Epithelial cell of esophagus (primary cell): ENCODE measurements at regions not wholly inside any gene's neighbourhood (a gene's known extent, or its start where the extent isn't known, plus 50 kb on each side); places are given as distances from the start of the nearest gene placed in this dataset.

Experiments used
- DNase-seq: peaks from one replicate; pipeline ENCODE4 v3.0.0; 2010; ENCODE audit warnings: low read depth
- H3K4me3 ChIP-seq: 2 replicates; pipeline ENCODE4 v1.5.1; 2011; ENCODE audit warnings: mild to moderate bottlenecking, low read length, control low read depth
- TF ChIP-seq, protein P1 (sequence below): IDR thresholded peaks from 2 replicates; pipeline ENCODE4 v1.5.1; 2011; ENCODE audit warnings: low read depth, mild to moderate bottlenecking, low read length, control low read depth, inconsistent platforms; ENCODE audit not compliant: insufficient read depth; ENCODE audit errors: missing control alignments

DNA sequence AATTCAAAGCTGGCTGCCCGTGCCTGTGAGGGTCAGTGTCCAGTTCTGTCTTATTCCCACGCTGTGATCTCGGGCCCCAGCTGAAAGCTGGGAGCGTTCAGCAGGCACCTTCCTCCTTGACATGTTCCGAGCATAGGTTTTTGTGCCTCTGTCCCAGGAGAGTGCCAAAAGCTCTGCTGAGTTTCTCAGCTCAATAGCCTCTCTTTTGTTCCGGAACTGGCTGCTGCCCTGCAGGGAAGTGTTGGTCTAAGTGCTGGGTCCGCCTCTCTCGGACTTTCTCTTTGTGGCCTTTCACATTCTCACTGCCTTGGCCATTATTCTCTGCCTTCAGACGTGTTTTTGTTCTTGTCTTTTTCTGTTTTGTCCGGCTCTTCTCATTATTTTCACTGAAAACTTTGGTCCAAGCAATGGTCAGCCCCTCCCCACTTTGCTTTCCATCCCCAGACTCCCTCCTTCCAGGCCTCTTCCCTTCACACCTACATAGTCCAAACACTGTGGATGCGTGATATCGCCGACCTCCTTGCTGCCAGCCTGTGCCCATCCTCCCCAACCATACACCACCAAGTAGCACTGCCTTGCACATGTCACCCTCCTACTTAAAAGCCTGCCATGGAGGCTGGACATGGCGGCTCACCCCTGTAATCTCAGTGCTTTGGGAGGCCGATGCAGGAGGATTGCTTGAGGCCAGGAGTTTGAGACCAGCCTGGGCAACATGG is 233.8 kb downstream of the RHOU start:
- no peak overlapping the region for H3K4me3 ChIP-seq

DNA sequence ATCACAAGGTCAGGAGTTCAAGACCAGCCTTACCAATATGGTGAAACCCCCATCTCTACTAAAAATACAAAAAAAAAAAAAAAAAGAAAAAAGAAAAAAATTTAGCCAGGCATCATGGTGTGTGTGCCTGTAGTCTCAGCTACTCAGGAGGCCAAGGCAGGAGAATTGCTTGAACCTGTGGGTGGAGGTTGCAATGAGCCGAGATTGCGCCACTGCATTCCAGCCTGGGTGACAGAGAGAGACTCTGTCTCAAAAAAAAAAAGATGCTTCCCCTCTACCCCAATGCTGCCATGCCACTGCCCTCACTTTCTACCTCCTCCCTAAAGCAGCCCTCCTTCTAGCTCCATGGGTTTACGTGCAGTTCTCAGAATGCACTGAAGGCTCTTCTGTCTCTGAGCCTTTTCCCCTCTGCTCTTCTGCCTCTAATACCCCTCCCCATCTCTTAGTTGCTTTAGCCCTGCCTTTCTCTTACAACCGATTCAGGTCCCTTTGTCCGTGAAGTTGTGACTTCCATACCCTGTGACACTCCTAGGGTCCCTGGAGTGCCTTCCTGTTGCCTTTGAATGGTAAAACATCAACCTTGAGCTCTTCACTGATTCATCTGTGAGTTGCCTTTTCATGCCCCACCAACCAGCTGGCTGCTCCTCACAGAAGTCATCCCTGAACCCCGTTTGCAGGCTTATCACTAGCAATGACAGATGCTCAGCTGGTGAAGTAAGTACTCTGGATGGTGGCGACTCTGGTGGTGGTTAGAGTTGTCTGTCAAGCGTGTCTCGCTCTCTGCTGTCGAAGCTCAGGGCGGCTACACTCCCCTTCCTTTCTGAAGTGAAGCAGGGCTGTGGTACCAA is 234.9 kb downstream of the RHOU start:
- no peak for DNase-seq
- TF ChIP-seq, protein P1, sequence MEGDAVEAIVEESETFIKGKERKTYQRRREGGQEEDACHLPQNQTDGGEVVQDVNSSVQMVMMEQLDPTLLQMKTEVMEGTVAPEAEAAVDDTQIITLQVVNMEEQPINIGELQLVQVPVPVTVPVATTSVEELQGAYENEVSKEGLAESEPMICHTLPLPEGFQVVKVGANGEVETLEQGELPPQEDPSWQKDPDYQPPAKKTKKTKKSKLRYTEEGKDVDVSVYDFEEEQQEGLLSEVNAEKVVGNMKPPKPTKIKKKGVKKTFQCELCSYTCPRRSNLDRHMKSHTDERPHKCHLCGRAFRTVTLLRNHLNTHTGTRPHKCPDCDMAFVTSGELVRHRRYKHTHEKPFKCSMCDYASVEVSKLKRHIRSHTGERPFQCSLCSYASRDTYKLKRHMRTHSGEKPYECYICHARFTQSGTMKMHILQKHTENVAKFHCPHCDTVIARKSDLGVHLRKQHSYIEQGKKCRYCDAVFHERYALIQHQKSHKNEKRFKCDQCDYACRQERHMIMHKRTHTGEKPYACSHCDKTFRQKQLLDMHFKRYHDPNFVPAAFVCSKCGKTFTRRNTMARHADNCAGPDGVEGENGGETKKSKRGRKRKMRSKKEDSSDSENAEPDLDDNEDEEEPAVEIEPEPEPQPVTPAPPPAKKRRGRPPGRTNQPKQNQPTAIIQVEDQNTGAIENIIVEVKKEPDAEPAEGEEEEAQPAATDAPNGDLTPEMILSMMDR = no peak
- no peak overlapping the region for H3K4me3 ChIP-seq

More for the DNA sequence above, 233.8 kb downstream of the RHOU start:
- no peak for DNase-seq
- TF ChIP-seq, protein P1 = no peak

DNA sequence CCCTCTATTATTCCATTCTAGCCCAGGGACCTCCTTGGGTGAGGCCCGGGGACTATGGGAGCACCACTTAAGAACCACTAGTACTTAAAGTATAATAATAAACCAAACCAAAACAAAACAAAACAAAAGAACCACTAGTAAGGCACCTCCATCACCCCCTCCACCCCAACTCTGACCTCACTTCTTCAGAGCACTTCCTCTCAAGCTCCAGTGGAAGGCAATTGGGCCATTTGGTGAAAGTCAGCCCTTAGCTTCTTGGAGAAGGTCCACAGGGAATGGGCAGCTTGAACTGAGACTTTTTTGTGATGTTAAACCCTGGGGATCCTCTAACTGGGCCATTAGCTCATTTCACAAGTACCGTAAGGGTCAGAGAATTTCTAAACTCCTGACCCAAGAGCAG is 237.3 kb downstream of the RHOU start:
- DNase-seq = no peak
- H3K4me3 ChIP-seq = no peak overlapping the region
- TF ChIP-seq, protein P1 = no peak

DNA sequence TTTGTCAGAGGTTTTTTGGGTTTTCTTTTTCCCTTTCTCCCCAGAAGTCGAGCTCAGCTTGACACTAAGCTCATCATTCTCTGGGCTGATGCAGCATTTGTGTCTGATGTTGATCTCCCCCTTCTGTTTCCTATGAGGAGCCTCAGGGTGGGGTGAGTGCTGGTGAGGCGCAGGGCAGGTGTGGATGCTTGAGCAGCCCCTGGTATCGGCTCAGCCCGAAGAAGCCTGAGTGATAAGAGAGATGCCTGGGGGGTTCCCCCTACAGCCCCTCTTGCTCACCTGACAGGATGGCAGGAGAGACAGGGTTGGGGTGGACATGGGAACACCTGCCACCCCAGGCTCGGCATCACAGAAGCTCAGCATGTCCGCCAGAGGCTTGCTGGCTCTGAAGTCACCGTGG is 239.0 kb downstream of the RHOU start:
- no peak overlapping the region for H3K4me3 ChIP-seq
- no peak for DNase-seq
- TF ChIP-seq, protein P1 = no peak

DNA sequence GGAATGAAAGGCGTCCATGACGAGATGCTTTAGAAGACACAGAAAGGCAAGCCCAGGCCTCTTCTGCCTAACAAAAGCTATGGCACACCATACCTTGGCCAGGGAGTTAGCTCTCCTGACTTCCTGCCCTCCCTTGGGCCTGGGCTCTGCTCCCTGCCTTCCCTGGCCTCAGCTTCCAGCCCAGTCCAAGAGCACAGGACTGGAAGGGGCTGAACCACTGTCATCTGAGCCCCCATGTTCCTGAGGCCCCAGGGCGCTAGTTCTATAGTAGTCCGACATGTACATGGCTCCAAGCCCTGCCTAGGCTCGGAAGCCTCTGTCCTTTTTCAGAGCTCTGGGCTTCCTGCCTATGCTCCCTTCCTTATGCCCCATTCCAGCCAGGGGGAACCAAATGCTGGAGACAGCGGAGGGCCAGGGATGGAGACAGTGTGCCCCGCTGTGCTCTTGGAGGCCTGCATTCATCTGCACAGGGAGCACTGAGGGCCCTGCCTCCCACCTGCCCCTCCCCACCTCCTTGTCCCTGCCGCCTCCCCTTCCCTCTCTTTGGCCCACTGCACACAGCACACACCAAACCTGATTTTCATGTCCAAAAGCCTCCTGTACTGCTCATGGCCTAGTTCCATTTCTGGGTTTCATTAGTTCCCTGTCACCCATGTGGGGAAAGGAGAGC is 240.1 kb downstream of the RHOU start:
- TF ChIP-seq, protein P1 = no peak
- H3K4me3 ChIP-seq = no peak overlapping the region
- no peak for DNase-seq

DNA sequence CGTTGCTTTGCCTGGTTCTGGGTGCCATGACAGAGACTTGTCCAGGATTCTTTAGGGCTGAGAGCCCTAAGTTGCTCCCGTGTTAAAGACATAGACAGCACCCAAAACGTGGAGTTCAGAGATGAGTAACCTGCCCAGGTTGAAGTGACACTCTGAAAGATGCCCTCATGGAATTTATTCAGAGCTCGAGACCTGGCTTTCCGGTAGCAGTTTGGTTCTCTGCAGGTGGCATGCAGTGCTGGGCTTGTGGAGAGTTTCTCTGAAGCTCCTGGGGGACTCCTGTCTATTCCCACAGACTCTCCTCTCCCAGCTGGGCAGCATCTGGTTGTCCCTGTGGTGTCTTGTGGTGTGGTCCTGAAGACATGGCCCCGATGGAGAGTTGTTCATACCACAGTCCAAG is 241.0 kb downstream of the RHOU start:
- H3K4me3 ChIP-seq = no peak overlapping the region
- TF ChIP-seq, protein P1 = no peak
- no peak for DNase-seq
